Activated CD8-positive, alpha-beta memory T cell treated with anti-CD3 and anti-CD28 coated beads, Interleukin-2, amount 50 U/mL, for 48 hours (primary cell): ENCODE measurements at regions not wholly inside any gene's neighbourhood (a gene's known extent, or its start where the extent isn't known, plus 50 kb on each side); places are given as distances from the start of the nearest gene placed in this dataset.
"Not testable (repeated sequence)": the region's sequence is repeated elsewhere in the genome, so short reads cannot be mapped to it uniquely, and the experiment has no call there.

ENCODE experiments used
- DNase-seq: peaks from one replicate; pipeline ENCODE4 v3.0.0-alpha.2; 2020

GRCh38 chr6:103119056-103119455 is 1725.5 kb downstream of the GRIK2 start:
- DNase-seq: no peak

- DNase-seq: no peak
Observed at GRCh38 chr6:103114582-103114981, 1721.1 kb downstream of the GRIK2 start.

GRCh38 chr6:103113416-103113815 is 1719.9 kb downstream of the GRIK2 start:
- no peak for DNase-seq

GRCh38 chr6:103107985-103108384 is 1714.5 kb downstream of the GRIK2 start:
- no peak for DNase-seq

- no peak for DNase-seq
Observed at GRCh38 chr6:103105686-103106085, 1712.2 kb downstream of the GRIK2 start.

- DNase-seq: no peak
Observed at GRCh38 chr6:103101267-103101666, 1707.8 kb downstream of the GRIK2 start.

- not testable (repeated sequence) for DNase-seq
Observed at GRCh38 chr6:103092414-103092813, 1698.9 kb downstream of the GRIK2 start.

GRCh38 chr6:103085801-103086200 is 1692.3 kb downstream of the GRIK2 start:
- no peak for DNase-seq

GRCh38 chr6:103081876-103082630 is 1688.5 kb downstream of the GRIK2 start:
- no peak for DNase-seq

GRCh38 chr6:103081126-103081525 is 1687.6 kb downstream of the GRIK2 start:
- no peak for DNase-seq

GRCh38 chr6:103080497-103080896 is 1687.0 kb downstream of the GRIK2 start:
- no peak for DNase-seq

GRCh38 chr6:103079867-103080266 is 1686.4 kb downstream of the GRIK2 start:
- no peak for DNase-seq

- DNase-seq: no peak
Observed at GRCh38 chr6:103062136-103062535, 1668.6 kb downstream of the GRIK2 start.

- DNase-seq: no peak
Observed at GRCh38 chr6:103047567-103047966, 1654.1 kb downstream of the GRIK2 start.

GRCh38 chr6:103042336-103042735 is 1648.8 kb downstream of the GRIK2 start:
- no peak for DNase-seq

GRCh38 chr6:103036846-103037245 is 1643.3 kb downstream of the GRIK2 start:
- no peak for DNase-seq

GRCh38 chr6:103027271-103027931 is 1633.9 kb downstream of the GRIK2 start:
- no peak for DNase-seq

GRCh38 chr6:103018426-103018825 is 1624.9 kb downstream of the GRIK2 start:
- DNase-seq: no peak

- DNase-seq: no peak
Observed at GRCh38 chr6:103017878-103018277, 1624.4 kb downstream of the GRIK2 start.

- DNase-seq: no peak
Observed at GRCh38 chr6:103011605-103012004, 1618.1 kb downstream of the GRIK2 start.

- no peak for DNase-seq
Observed at GRCh38 chr6:103002282-103002681, 1608.8 kb downstream of the GRIK2 start.

GRCh38 chr6:103001724-103002123 is 1608.2 kb downstream of the GRIK2 start:
- no peak for DNase-seq

- DNase-seq: no peak
Observed at GRCh38 chr6:103000688-103001087, 1607.2 kb downstream of the GRIK2 start.

- no peak for DNase-seq
Observed at GRCh38 chr6:102995491-102995890, 1602.0 kb downstream of the GRIK2 start.

- no peak for DNase-seq
Observed at GRCh38 chr6:102994866-102995265, 1601.4 kb downstream of the GRIK2 start.
